T-helper 2 cell treated with Interferon-gamma antibody and Interleukin-4, amounts not matched to agents 5 μg/mL and 100 μg/mL, for 36 hours (primary cell): ENCODE measurements at regions not wholly inside any gene's neighbourhood (a gene's known extent, or its start where the extent isn't known, plus 50 kb on each side); places are given as distances from the start of the nearest gene placed in this dataset.

Experiments used
- DNase-seq: peaks from one replicate; pipeline ENCODE4 v3.0.0; 2021; ENCODE audit warnings: low spot score
- H3K27ac Mint-ChIP-seq: one replicate; pipeline ENCODE4 v1.8.0; 2021; ENCODE audit warnings: mild to moderate bottlenecking, mixed read lengths
- H3K27me3 Mint-ChIP-seq: one replicate; pipeline ENCODE4 v1.8.0; 2021; ENCODE audit warnings: low read depth, mixed read lengths
- H3K36me3 Mint-ChIP-seq: one replicate; pipeline ENCODE4 v1.8.0; 2021; ENCODE audit warnings: low read depth, mixed read lengths
- H3K4me1 Mint-ChIP-seq: one replicate; pipeline ENCODE4 v1.8.0; 2021; ENCODE audit warnings: low read depth, mixed read lengths
- H3K4me3 Mint-ChIP-seq: one replicate; pipeline ENCODE4 v1.8.0; 2022; ENCODE audit warnings: mild to moderate bottlenecking, moderate library complexity, mixed read lengths
- H3K9me3 Mint-ChIP-seq: one replicate; pipeline ENCODE4 v1.8.0; 2021; ENCODE audit warnings: mixed read lengths

DNA sequence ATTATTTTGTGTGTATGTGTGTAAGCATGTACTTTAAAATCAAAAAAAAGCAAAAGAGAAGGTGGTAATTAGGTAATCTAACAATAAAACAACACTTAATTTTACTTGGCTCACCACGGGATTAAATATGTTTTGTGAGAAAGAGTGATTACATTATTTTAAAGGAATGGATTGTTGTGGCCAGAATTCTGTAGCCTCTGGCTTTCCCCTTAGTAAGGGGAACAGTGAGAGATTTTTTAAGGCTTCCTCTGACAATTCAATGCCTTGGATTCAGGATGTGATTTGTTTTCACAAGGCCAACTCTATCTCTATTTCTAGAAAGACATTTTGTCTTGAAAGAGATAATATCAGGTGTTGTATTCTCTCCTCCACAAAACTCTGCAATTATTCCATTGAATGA lies 560.3 kb upstream of the CDH8 start:
- no peak for DNase-seq
- H3K27ac Mint-ChIP-seq, result no peak overlapping the region
- H3K36me3 Mint-ChIP-seq, result no peaks in the 10 kb centered on the region
- H3K4me1 Mint-ChIP-seq, result no peaks in the 10 kb centered on the region
- no peaks in the 10 kb centered on the region for H3K27me3 Mint-ChIP-seq
- no peak overlapping the region for H3K4me3 Mint-ChIP-seq
- H3K9me3 Mint-ChIP-seq, result peaks cover 46% of the 10 kb centered on the region

DNA sequence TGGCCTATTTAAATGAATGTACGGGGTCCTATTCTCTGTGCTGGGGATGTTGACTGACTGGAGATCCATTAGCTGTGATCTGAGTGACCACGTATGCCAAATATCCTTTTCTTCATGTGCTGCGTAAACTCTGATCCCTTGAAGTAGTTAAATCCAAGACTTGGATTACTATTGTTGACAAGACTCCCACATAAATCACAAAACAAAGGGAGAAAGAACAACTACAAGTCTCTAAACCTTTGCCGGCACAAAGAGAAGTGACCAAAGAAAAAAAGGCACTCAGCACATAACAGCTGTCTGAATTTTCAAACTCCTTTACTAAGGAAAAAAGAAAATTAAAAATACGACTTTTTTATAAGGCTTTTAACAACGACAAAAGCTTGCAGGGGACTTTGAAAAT lies 559.9 kb upstream of the CDH8 start:
- H3K27ac Mint-ChIP-seq, result no peak overlapping the region
- H3K9me3 Mint-ChIP-seq, result peaks cover 41% of the 10 kb centered on the region
- H3K27me3 Mint-ChIP-seq, result no peaks in the 10 kb centered on the region

GRCh38 chr16:62586128-62586862 lies 550.1 kb upstream of the CDH8 start:
- H3K9me3 Mint-ChIP-seq, result peaks cover 61% of the 10 kb centered on the region
- H3K4me1 Mint-ChIP-seq, result no peaks in the 10 kb centered on the region
- no peak for DNase-seq
- no peak overlapping the region for H3K27ac Mint-ChIP-seq
- no peak overlapping the region for H3K4me3 Mint-ChIP-seq
- H3K27me3 Mint-ChIP-seq, result no peaks in the 10 kb centered on the region
- H3K36me3 Mint-ChIP-seq, result no peaks in the 10 kb centered on the region

More for the DNA sequence above, 559.9 kb upstream of the CDH8 start:
- DNase-seq, result no peak
- Mint-ChIP-seq H3K4me3 (no peak overlapping the region), H3K36me3 (no peaks in the 10 kb centered on the region), H3K4me1 (no peaks in the 10 kb centered on the region)

DNA sequence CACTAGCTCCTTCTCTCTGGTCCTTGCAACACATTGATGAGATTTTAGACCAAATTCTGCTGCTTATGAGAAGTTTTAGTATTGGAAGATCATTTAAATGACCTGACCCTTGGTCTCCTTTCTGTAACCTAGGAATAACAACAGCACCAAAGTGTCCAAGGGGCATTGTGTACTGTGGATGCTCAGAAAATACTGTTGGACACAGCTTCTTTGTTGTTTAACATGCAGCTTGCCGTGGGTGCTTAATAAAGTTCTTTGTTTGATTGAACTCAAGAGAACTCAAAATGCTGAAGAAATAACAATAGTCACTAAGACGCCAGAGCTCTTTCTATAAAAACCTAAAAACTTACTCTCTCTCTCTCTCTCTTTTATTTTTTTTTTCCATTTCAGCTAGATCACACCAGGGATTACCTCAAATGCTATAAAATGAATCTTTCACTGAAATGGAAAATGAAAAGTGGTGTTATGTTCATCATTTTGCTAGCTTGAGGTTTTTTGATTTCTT lies 548.9 kb upstream of the CDH8 start:
- Mint-ChIP-seq H3K36me3 (no peaks in the 10 kb centered on the region), H3K27ac (no peak overlapping the region), H3K9me3 (peaks cover 63% of the 10 kb centered on the region), H3K4me1 (no peaks in the 10 kb centered on the region), H3K4me3 (no peak overlapping the region), H3K27me3 (no peaks in the 10 kb centered on the region)
- DNase-seq, result no peak

DNA sequence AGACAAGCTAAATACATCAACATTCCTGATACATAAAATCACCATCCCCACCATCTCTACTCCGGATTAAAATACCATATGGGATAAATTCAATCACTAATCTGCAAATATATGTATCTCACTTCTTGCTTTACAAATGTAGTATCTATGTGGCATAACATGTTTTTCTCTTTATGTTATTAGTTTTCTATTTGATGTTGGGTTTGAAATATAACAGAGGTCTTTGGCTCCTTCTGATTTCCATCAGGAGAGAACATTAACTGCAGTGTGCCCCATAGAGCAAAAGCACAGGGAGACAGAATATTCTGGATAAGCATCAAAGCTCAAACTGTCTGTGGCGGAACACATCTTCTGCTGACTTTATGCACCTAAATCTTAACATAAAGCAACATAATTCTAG lies 547.2 kb upstream of the CDH8 start:
- Mint-ChIP-seq H3K4me3 (no peak overlapping the region), H3K27me3 (no peaks in the 10 kb centered on the region), H3K9me3 (peaks cover 57% of the 10 kb centered on the region), H3K36me3 (no peaks in the 10 kb centered on the region), H3K4me1 (no peaks in the 10 kb centered on the region), H3K27ac (no peak overlapping the region)
- no peak for DNase-seq

GRCh38 chr16:62573466-62573865 lies 537.2 kb upstream of the CDH8 start:
- Mint-ChIP-seq H3K27me3 (no peaks in the 10 kb centered on the region), H3K4me1 (no peaks in the 10 kb centered on the region), H3K9me3 (peaks cover 40% of the 10 kb centered on the region), H3K36me3 (no peaks in the 10 kb centered on the region), H3K27ac (no peak overlapping the region), H3K4me3 (no peak overlapping the region)
- no peak for DNase-seq

- Mint-ChIP-seq H3K27me3 (no peaks in the 10 kb centered on the region), H3K9me3 (peaks cover 24% of the 10 kb centered on the region), H3K27ac (no peak overlapping the region), H3K36me3 (no peaks in the 10 kb centered on the region), H3K4me3 (no peak overlapping the region), H3K4me1 (no peaks in the 10 kb centered on the region)
- DNase-seq, result no peak
Measured at GRCh38 chr16:62568926-62569325, 532.7 kb upstream of the CDH8 start.

- no peaks in the 10 kb centered on the region for H3K36me3 Mint-ChIP-seq
- no peaks in the 10 kb centered on the region for H3K4me1 Mint-ChIP-seq
- H3K27ac Mint-ChIP-seq, result no peak overlapping the region
- H3K27me3 Mint-ChIP-seq, result no peaks in the 10 kb centered on the region
- DNase-seq, result no peak
- peaks cover 48% of the 10 kb centered on the region for H3K9me3 Mint-ChIP-seq
- no peak overlapping the region for H3K4me3 Mint-ChIP-seq
Measured at GRCh38 chr16:62565706-62566105, 529.5 kb upstream of the CDH8 start.

DNA sequence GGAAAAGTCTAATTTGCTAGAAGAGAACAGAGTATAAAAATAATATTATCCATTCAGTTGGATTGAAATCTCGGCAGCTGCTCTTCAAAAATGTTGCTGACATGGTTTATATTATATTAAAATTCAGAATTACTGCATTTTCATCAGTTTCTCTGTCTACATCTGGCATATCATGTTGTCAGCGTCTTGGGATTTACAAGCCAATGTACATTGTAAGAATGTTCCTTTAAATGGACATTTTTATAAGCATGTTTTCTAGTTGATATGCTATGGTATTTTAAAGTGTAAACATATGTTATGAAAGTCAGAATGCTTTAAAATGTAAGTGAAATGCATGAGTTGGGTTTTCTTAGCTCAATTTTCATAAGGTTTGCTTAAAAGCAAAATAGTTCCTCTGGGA lies 528.1 kb upstream of the CDH8 start:
- no peak for DNase-seq
- H3K27ac Mint-ChIP-seq, result no peak overlapping the region
- peaks cover 60% of the 10 kb centered on the region for H3K9me3 Mint-ChIP-seq
- H3K4me3 Mint-ChIP-seq, result no peak overlapping the region
- H3K27me3 Mint-ChIP-seq, result no peaks in the 10 kb centered on the region
- H3K36me3 Mint-ChIP-seq, result no peaks in the 10 kb centered on the region
- H3K4me1 Mint-ChIP-seq, result no peaks in the 10 kb centered on the region

DNA sequence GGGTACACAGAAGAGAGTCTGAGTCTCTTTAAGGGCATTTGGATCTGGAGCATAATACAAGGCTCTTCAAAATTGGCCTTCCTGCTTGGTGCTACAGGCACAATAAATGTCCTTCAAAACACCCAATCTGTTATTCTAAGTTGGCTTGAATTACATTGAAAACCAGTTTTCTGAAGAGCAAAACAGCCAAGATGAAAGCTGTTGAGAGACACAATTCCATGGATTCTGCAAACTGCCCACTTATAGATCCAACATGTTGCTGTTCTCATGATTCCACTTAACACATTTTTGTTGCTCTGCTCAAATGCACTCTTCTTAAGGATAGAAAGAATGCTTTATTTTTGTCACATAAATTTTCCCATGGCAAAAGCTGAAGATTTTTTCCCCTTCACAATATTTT lies 525.9 kb upstream of the CDH8 start:
- no peaks in the 10 kb centered on the region for H3K36me3 Mint-ChIP-seq

GRCh38 chr16:62549875-62550274 lies 513.6 kb upstream of the CDH8 start:
- no peak for DNase-seq
- Mint-ChIP-seq H3K4me3 (no peak overlapping the region), H3K27ac (no peak overlapping the region), H3K4me1 (no peaks in the 10 kb centered on the region), H3K9me3 (peaks cover 36% of the 10 kb centered on the region), H3K27me3 (no peaks in the 10 kb centered on the region), H3K36me3 (no peaks in the 10 kb centered on the region)

More for the DNA sequence above, 525.9 kb upstream of the CDH8 start:
- no peaks in the 10 kb centered on the region for H3K4me1 Mint-ChIP-seq
- H3K9me3 Mint-ChIP-seq, result peaks cover 66% of the 10 kb centered on the region
- no peaks in the 10 kb centered on the region for H3K27me3 Mint-ChIP-seq
- no peak overlapping the region for H3K27ac Mint-ChIP-seq
- no peak for DNase-seq
- H3K4me3 Mint-ChIP-seq, result no peak overlapping the region

GRCh38 chr16:62548095-62548494 lies 511.9 kb upstream of the CDH8 start:
- H3K36me3 Mint-ChIP-seq, result no peaks in the 10 kb centered on the region
- H3K4me3 Mint-ChIP-seq, result no peak overlapping the region
- H3K4me1 Mint-ChIP-seq, result no peaks in the 10 kb centered on the region
- no peak for DNase-seq
- no peaks in the 10 kb centered on the region for H3K27me3 Mint-ChIP-seq
- no peak overlapping the region for H3K27ac Mint-ChIP-seq
- H3K9me3 Mint-ChIP-seq, result peaks cover 37% of the 10 kb centered on the region

DNA sequence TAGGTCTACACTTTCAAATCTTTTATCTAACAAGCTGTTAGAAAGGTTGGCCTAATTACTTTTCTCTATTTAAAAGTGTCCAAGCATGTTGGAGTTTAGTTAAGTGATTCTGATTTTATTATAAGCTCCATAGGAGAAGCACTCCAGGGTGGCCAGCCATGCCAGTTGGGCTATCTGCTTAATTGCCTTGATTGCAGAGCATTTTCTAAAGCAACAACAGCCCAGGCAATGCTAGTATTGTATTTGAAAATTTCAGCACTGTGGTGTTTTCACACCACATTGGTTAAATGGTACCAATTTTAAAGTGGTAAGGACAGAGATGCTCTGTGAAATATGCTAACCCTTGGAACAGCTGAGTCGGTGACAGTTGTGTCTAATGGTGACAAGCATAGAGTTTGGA lies 510.5 kb upstream of the CDH8 start:
- H3K27ac Mint-ChIP-seq, result no peak overlapping the region
- H3K36me3 Mint-ChIP-seq, result no peaks in the 10 kb centered on the region
- peaks cover 43% of the 10 kb centered on the region for H3K9me3 Mint-ChIP-seq
- no peaks in the 10 kb centered on the region for H3K4me1 Mint-ChIP-seq
- DNase-seq, result no peak
- H3K27me3 Mint-ChIP-seq, result no peaks in the 10 kb centered on the region
- H3K4me3 Mint-ChIP-seq, result no peak overlapping the region

GRCh38 chr16:62545039-62545438 lies 508.8 kb upstream of the CDH8 start:
- H3K27ac Mint-ChIP-seq, result no peak overlapping the region
- H3K36me3 Mint-ChIP-seq, result no peaks in the 10 kb centered on the region
- H3K9me3 Mint-ChIP-seq, result peaks cover 36% of the 10 kb centered on the region
- H3K4me1 Mint-ChIP-seq, result no peaks in the 10 kb centered on the region
- H3K27me3 Mint-ChIP-seq, result no peaks in the 10 kb centered on the region
- no peak for DNase-seq
- H3K4me3 Mint-ChIP-seq, result no peak overlapping the region

GRCh38 chr16:62543516-62543915 lies 507.3 kb upstream of the CDH8 start:
- Mint-ChIP-seq H3K36me3 (no peaks in the 10 kb centered on the region), H3K4me3 (no peak overlapping the region), H3K9me3 (peaks cover 44% of the 10 kb centered on the region), H3K27me3 (no peaks in the 10 kb centered on the region), H3K27ac (no peak overlapping the region), H3K4me1 (no peaks in the 10 kb centered on the region)
- no peak for DNase-seq
